IMR-90 (cell line): ENCODE measurements at regions not wholly inside any gene's neighbourhood (a gene's known extent, or its start where the extent isn't known, plus 50 kb on each side); places are given as distances from the start of the nearest gene placed in this dataset.

Source experiments
- ATAC-seq: fragments of 200-7000 bp; cut with Tn5 transposase; 2 replicates; pipeline ENCODE4 v1.9.1; 2020; ENCODE audit warnings: low read depth, mild to moderate bottlenecking, moderate library complexity
- BruUV-seq: library from RNA; stranded (reverse); fragments of 400-500 nt; replicated peaks from 2 replicates; lab custom pipeline; 2021; lab: Mats Ljungman, UMichigan
- CTCF ChIA-PET: fragments of 300-600 bp; formaldehyde crosslinking; extraction: SDS; loops from one replicate; lab custom pipeline; 2021; ENCODE audit warnings: antibody characterized with exemption; lab: Yijun Ruan, JAX
- POLR2A ChIA-PET: fragments of 300-600 bp; sonication (Branson Sonifier 250); formaldehyde crosslinking; loops from one replicate; lab custom pipeline; 2022; ENCODE audit warnings: antibody characterized with exemption; ENCODE audit not compliant: unreplicated experiment; lab: Charles Lee
- DNase-seq: peaks from one replicate; pipeline ENCODE4 v3.0.0; 2013
- H2AFZ ChIP-seq: replicated peaks from 2 replicates; pipeline ENCODE3; 2013; ENCODE audit warnings: low read length, mild to moderate bottlenecking; ENCODE audit not compliant: poor library complexity
- H2AK5ac ChIP-seq: 2 replicates; pipeline ENCODE4 v1.6.1; 2013; ENCODE audit warnings: low read depth, low read length, inconsistent platforms
- H2AK9ac ChIP-seq: replicated peaks from 2 replicates; pipeline ENCODE3; 2013; ENCODE audit warnings: mild to moderate bottlenecking, low read depth, low read length, moderate library complexity; ENCODE audit not compliant: poor library complexity
- H2BK120ac ChIP-seq: 2 replicates; pipeline ENCODE4 v1.6.1; 2013; ENCODE audit warnings: low read depth, low read length, inconsistent platforms
- H2BK15ac ChIP-seq: 3 replicates; pipeline ENCODE4 v1.6.1; 2013; ENCODE audit warnings: low read depth, low read length, inconsistent platforms
- H2BK20ac ChIP-seq: 2 replicates; pipeline ENCODE4 v1.6.1; 2013; ENCODE audit warnings: low read depth, mild to moderate bottlenecking, inconsistent platforms, low read length, moderate library complexity
- H2BK5ac ChIP-seq: 2 replicates; pipeline ENCODE4 v1.6.1; 2013; ENCODE audit warnings: mild to moderate bottlenecking, low read depth, low read length, inconsistent platforms; ENCODE audit not compliant: poor library complexity, severe bottlenecking
- H3K14ac ChIP-seq: replicated peaks from 2 replicates; pipeline ENCODE4 v1.6.1; 2013; ENCODE audit warnings: low read depth, low read length, inconsistent platforms
- H3K18ac ChIP-seq: 2 replicates; pipeline ENCODE4 v1.6.1; 2013; ENCODE audit warnings: low read depth, low read length, control low read depth
- H3K23ac ChIP-seq: 2 replicates; pipeline ENCODE4 v1.6.1; 2013; ENCODE audit warnings: low read depth, low read length, inconsistent platforms
- H3K27ac ChIP-seq: 2 replicates; pipeline ENCODE4 v1.5.1; 2013; ENCODE audit warnings: mild to moderate bottlenecking, control low read depth, low read length; ENCODE audit not compliant: insufficient read depth
- H3K27me3 ChIP-seq: 2 replicates; pipeline ENCODE4 v1.6.1; 2013; ENCODE audit warnings: low read length; ENCODE audit not compliant: control insufficient read depth, insufficient read depth
- H3K36me3 ChIP-seq: 2 replicates; pipeline ENCODE4 v1.6.1; 2013; ENCODE audit warnings: low read length, mixed read lengths; ENCODE audit not compliant: control insufficient read depth, insufficient read depth
- H3K4ac ChIP-seq: 2 replicates; pipeline ENCODE4 v1.6.1; 2013; ENCODE audit warnings: low read depth, low read length, inconsistent platforms
- H3K4me1 ChIP-seq: 2 replicates; pipeline ENCODE4 v1.6.1; 2013; ENCODE audit warnings: low read length, mixed read lengths; ENCODE audit not compliant: control insufficient read depth, insufficient read depth
- H3K4me2 ChIP-seq: 2 replicates; pipeline ENCODE4 v1.6.1; 2013; ENCODE audit warnings: low read depth, mild to moderate bottlenecking, control low read depth, low read length, moderate library complexity
- H3K4me3 ChIP-seq: 2 replicates; pipeline ENCODE4 v1.5.1; 2013; ENCODE audit warnings: low read depth, mild to moderate bottlenecking, control low read depth, low read length, moderate library complexity; ENCODE audit not compliant: insufficient read depth
- H3K56ac ChIP-seq: 2 replicates; pipeline ENCODE4 v1.6.1; 2013; ENCODE audit warnings: low read length, inconsistent platforms; ENCODE audit not compliant: insufficient read depth; ENCODE audit errors: extremely low read depth
- H3K79me1 ChIP-seq, 2 experiments: 2 replicates each; pipeline ENCODE4 v1.6.1; 2013; ENCODE audit warnings: low read length in 2 of 2, inconsistent platforms in 1 of 2, low read depth in 1 of 2
- H3K9ac ChIP-seq: 2 replicates; pipeline ENCODE4 v1.6.1; 2013; ENCODE audit warnings: low read depth, low read length, control low read depth
- H3K9me1 ChIP-seq: 2 replicates; pipeline ENCODE4 v1.6.1; 2013; ENCODE audit warnings: low read length, inconsistent platforms; ENCODE audit not compliant: insufficient read depth
- H3K9me3 ChIP-seq: 2 replicates; pipeline ENCODE4 v1.6.1; 2013; ENCODE audit warnings: low read length; ENCODE audit not compliant: control insufficient read depth, insufficient read depth
- H4K20me1 ChIP-seq: 2 replicates; pipeline ENCODE4 v1.6.1; 2013; ENCODE audit warnings: low read length, inconsistent platforms; ENCODE audit not compliant: insufficient read depth
- H4K5ac ChIP-seq: 2 replicates; pipeline ENCODE4 v1.6.1; 2013; ENCODE audit warnings: mild to moderate bottlenecking, low read depth, low read length, control low read depth
- H4K8ac ChIP-seq, 2 experiments: 2 replicates each; pipeline ENCODE4 v1.6.1; 2013; ENCODE audit warnings: low read depth in 2 of 2, low read length in 2 of 2, control low read depth in 1 of 2, inconsistent platforms in 1 of 2
- H4K91ac ChIP-seq: 2 replicates; pipeline ENCODE4 v1.6.1; 2013; ENCODE audit warnings: low read depth, low read length, inconsistent platforms; ENCODE audit not compliant: insufficient read depth
- NFE2L2 ChIP-seq: fragments of 150-350 bp; IDR thresholded peaks from 2 replicates; pipeline ENCODE4 v1.6.1; 2016; ENCODE audit warnings: low read depth, mild to moderate bottlenecking, low read length
- RAD21 ChIP-seq: IDR thresholded peaks from 2 replicates; pipeline ENCODE4 v1.6.1; 2012; ENCODE audit warnings: low read length, improper control_type of control experiment
- RFX5 ChIP-seq: IDR thresholded peaks from 2 replicates; pipeline ENCODE4 v1.8.0; 2012; ENCODE audit warnings: low read depth, mild to moderate bottlenecking, low read length, moderate library complexity
- SMC3 ChIP-seq: fragments of 150-350 bp; IDR thresholded peaks from 2 replicates; pipeline ENCODE4 v1.6.1; 2016; ENCODE audit warnings: low read depth, mild to moderate bottlenecking, antibody characterized with exemption, low read length, moderate library complexity
- WGBS, 2 experiments: methylation state at CpG; one replicate each; pipeline versions ENCODE4 v1.1.5 to v1.1.7; 2013; ENCODE audit warnings: missing lambda C conversion rate in 2 of 2; ENCODE audit not compliant: insufficient read length in 1 of 2; ENCODE audit errors: extremely low coverage in 2 of 2; 5-methylcytosine and 5-hydroxymethylcytosine counted together
- dilution Hi-C: fragments of 300-500 bp; cut with HindIII; formaldehyde crosslinking; loops from one replicate; pipeline ENCODE4 v1.14.3; 2018; ENCODE audit warnings: low sequenced_read_pairs; ENCODE audit not compliant: unreplicated experiment
- in situ Hi-C: fragments of 300-500 bp; cut with MboI; formaldehyde crosslinking; loops from 3 replicates; pipeline ENCODE4 v1.14.3; 2019; ENCODE audit warnings: low sequenced_read_pairs, inconsistent platforms, mixed read lengths
- intact Hi-C: fragments of 100-400 bp; cut with micrococcal nuclease; formaldehyde crosslinking; loops from 2 replicates; pipeline ENCODE4 v1.10.0; 2022
- TF ChIP-seq, protein P1 (sequence below): conservative IDR thresholded peaks from 2 replicates; pipeline ENCODE4 v1.5.1; 2012; ENCODE audit warnings: mild to moderate bottlenecking, low read depth, low read length, improper control_type of control experiment

DNA sequence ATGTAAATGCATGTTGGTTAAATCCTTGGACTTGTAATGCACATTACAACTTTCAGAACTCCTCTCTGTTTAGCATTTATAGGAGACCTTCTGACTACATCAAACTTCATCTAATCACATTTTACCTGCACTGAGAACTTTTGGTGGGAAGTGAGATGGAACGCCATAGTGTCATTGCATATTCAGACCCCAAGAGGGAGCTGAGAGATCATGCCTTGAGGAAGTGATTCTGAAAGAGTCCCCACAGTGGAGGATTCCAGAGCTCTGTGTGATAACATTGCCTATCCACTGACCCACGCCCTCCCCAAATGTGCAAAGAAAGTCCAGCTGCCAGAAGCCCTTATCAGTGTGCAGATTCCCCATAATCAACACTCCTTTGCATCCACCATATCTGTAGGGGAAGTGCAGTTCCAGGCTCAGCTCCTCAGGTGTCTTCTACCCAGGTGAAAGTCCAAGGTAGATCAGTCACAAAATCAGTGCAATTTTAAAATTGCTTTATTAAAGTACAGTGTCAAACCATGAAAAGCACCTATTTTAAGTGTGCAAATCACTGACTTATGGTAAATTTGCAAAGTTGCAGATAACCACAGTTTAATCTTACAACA is 212.4 kb downstream of the RPIA start:
- BruUV-seq = no TSS peak
- TF ChIP-seq RFX5 (no peak), RAD21 (peak; percentile 69), NFE2L2 (no peak), SMC3 (peak; percentile 41)
- TF ChIP-seq, protein P1, sequence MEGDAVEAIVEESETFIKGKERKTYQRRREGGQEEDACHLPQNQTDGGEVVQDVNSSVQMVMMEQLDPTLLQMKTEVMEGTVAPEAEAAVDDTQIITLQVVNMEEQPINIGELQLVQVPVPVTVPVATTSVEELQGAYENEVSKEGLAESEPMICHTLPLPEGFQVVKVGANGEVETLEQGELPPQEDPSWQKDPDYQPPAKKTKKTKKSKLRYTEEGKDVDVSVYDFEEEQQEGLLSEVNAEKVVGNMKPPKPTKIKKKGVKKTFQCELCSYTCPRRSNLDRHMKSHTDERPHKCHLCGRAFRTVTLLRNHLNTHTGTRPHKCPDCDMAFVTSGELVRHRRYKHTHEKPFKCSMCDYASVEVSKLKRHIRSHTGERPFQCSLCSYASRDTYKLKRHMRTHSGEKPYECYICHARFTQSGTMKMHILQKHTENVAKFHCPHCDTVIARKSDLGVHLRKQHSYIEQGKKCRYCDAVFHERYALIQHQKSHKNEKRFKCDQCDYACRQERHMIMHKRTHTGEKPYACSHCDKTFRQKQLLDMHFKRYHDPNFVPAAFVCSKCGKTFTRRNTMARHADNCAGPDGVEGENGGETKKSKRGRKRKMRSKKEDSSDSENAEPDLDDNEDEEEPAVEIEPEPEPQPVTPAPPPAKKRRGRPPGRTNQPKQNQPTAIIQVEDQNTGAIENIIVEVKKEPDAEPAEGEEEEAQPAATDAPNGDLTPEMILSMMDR = peak; percentile 57

More for the DNA sequence above, 212.4 kb downstream of the RPIA start:
- H4K20me1 ChIP-seq = no peaks in the 10 kb centered on the region
- no peak overlapping the region for H2AFZ ChIP-seq
- H3K9me1 ChIP-seq = no peaks in the 10 kb centered on the region
- no peak overlapping the region for H3K14ac ChIP-seq
- no peak overlapping the region for H3K27ac ChIP-seq
- in situ Hi-C loops (no loop called here), intact Hi-C loops (no loop called here), dilution Hi-C loops (no loop called here)
- peak; percentile 88 for ATAC-seq
- no peak overlapping the region for H3K9ac ChIP-seq
- ChIA-PET CTCF (interaction anchor here (0.7 to 1.0 kb wide), 2 partner anchors 25 to 43 kb away, joined by 3 read pairs; no protein-coding TSS in a partner anchor), POLR2A (no interaction called here)
- no peaks in the 10 kb centered on the region for H3K27me3 ChIP-seq
- H3K79me1 ChIP-seq = no peaks in the 10 kb centered on the region
- no peak overlapping the region for H3K4ac ChIP-seq
- WGBS, 2 experiments = no CpG with 5 or more reads among the region's 2 CpGs
- no peak overlapping the region for H2AK5ac ChIP-seq
- no peaks in the 10 kb centered on the region for H3K9me3 ChIP-seq
- H2BK120ac ChIP-seq = no peak overlapping the region
- H3K36me3 ChIP-seq = no peaks in the 10 kb centered on the region
- no peak overlapping the region for H3K23ac ChIP-seq
- no peak overlapping the region for H3K4me3 ChIP-seq
- no peak overlapping the region for H2BK20ac ChIP-seq
- no peak overlapping the region for H2AK9ac ChIP-seq
- no peak overlapping the region for H3K4me2 ChIP-seq
- no peak overlapping the region for H3K18ac ChIP-seq
- H2BK5ac ChIP-seq = no peak overlapping the region
- no peak overlapping the region for H3K56ac ChIP-seq
- H2BK15ac ChIP-seq = no peak overlapping the region
- no peaks in the 10 kb centered on the region for H3K4me1 ChIP-seq
- H4K5ac ChIP-seq = no peak overlapping the region
- no peak overlapping the region for H4K91ac ChIP-seq
- DNase-seq = peak; percentile 13
- no peak overlapping the region for H4K8ac ChIP-seq
